ENCODE measurements at regions not wholly inside any gene's neighbourhood (a gene's known extent, or its start where the extent isn't known, plus 50 kb on each side); places are given as distances from the start of the nearest gene placed in this dataset.

GRCh38 chr14:55754471-55754870 is 174.5 kb downstream of the KTN1 start:
- ATAC-seq (no peak), DNase-seq (no peak)
- ChIA-PET POLR2A (no interaction called here), CTCF (no interaction called here)
- intact Hi-C loops (cut with DNase I, micrococcal nuclease): no loop called here
- Mint-ChIP-seq H3K36me3 (ENCODE audit: low read depth) (no peaks in the 10 kb centered on the region), H3K27me3 (no peaks in the 10 kb centered on the region), H3K4me3 (no peak overlapping the region), H3K9me3 (ENCODE audit: low read depth) (no peaks in the 10 kb centered on the region), H3K27ac (no peak overlapping the region), H3K4me1 (no peaks in the 10 kb centered on the region)

- DNase-seq (no peak), ATAC-seq (no peak)
- H3K4me3 Mint-ChIP-seq: no peak overlapping the region
- CTCF ChIA-PET: interaction anchor here (0.7 kb wide), 1 partner anchor 39 kb away, joined by 3 read pairs; no protein-coding TSS in a partner anchor
- H3K36me3 Mint-ChIP-seq (ENCODE audit: low read depth): no peaks in the 10 kb centered on the region
- H3K27ac Mint-ChIP-seq: no peak overlapping the region
- POLR2A ChIA-PET: no interaction called here
- H3K4me1 Mint-ChIP-seq: no peaks in the 10 kb centered on the region
- H3K9me3 Mint-ChIP-seq (ENCODE audit: low read depth): no peaks in the 10 kb centered on the region
- intact Hi-C loops (cut with DNase I, micrococcal nuclease): no loop called here
- H3K27me3 Mint-ChIP-seq: no peaks in the 10 kb centered on the region
These were observed 174.9 kb downstream of the KTN1 start for GRCh38 chr14:55754871-55755270.

- ChIA-PET POLR2A (interaction anchor here (0.6 kb wide), 1 partner anchor 12 kb away, joined by 3 read pairs; no protein-coding TSS in a partner anchor), CTCF (no interaction called here)
- Mint-ChIP-seq H3K4me3 (no peak overlapping the region), H3K27me3 (no peaks in the 10 kb centered on the region), H3K9me3 (ENCODE audit: low read depth) (no peaks in the 10 kb centered on the region), H3K4me1 (no peaks in the 10 kb centered on the region), H3K36me3 (ENCODE audit: low read depth) (no peaks in the 10 kb centered on the region), H3K27ac (no peak overlapping the region)
- intact Hi-C loops (cut with DNase I, micrococcal nuclease): no loop called here
- ATAC-seq: no peak
- no peak for DNase-seq
These were observed 176.1 kb downstream of the KTN1 start for GRCh38 chr14:55756078-55756477.

- intact Hi-C loops (cut with DNase I, micrococcal nuclease): no loop called here
- POLR2A ChIA-PET: interaction anchor here (0.6 kb wide), 1 partner anchor 13 kb away, joined by 3 read pairs; no protein-coding TSS in a partner anchor
- H3K27me3 Mint-ChIP-seq: no peaks in the 10 kb centered on the region
These were observed 176.6 kb downstream of the KTN1 start for GRCh38 chr14:55756557-55756956.

GRCh38 chr14:55758796-55759195 is 178.8 kb downstream of the KTN1 start:
- ATAC-seq: no peak
- Mint-ChIP-seq H3K4me1 (peaks cover 6% of the 10 kb centered on the region), H3K27ac (no peak overlapping the region), H3K4me3 (no peak overlapping the region), H3K9me3 (ENCODE audit: low read depth) (no peaks in the 10 kb centered on the region), H3K36me3 (ENCODE audit: low read depth) (no peaks in the 10 kb centered on the region), H3K27me3 (peaks cover 3% of the 10 kb centered on the region)
- CTCF ChIA-PET: no interaction called here
- POLR2A ChIA-PET: no interaction called here
- DNase-seq: no peak
- intact Hi-C loops (cut with DNase I, micrococcal nuclease): no loop called here

More at GRCh38 chr14:55756557-55756956, 176.6 kb downstream of the KTN1 start:
- no peak for DNase-seq
- Mint-ChIP-seq H3K4me1 (no peaks in the 10 kb centered on the region), H3K36me3 (ENCODE audit: low read depth) (no peaks in the 10 kb centered on the region), H3K9me3 (ENCODE audit: low read depth) (no peaks in the 10 kb centered on the region), H3K4me3 (no peak overlapping the region), H3K27ac (no peak overlapping the region)
- CTCF ChIA-PET: no interaction called here
- ATAC-seq: no peak

GRCh38 chr14:55760789-55761566 is 181.0 kb downstream of the KTN1 start:
- ATAC-seq: no peak
- Mint-ChIP-seq H3K4me1 (peaks cover 6% of the 10 kb centered on the region), H3K36me3 (ENCODE audit: low read depth) (no peaks in the 10 kb centered on the region), H3K4me3 (no peak overlapping the region), H3K27ac (no peak overlapping the region), H3K9me3 (ENCODE audit: low read depth) (no peaks in the 10 kb centered on the region), H3K27me3 (peaks cover 3% of the 10 kb centered on the region)
- ChIA-PET POLR2A (no interaction called here), CTCF (no interaction called here)
- no peak for DNase-seq
- intact Hi-C loops (cut with DNase I, micrococcal nuclease): no loop called here

GRCh38 chr14:55761651-55762050 is 181.6 kb downstream of the KTN1 start:
- Mint-ChIP-seq H3K36me3 (ENCODE audit: low read depth) (no peaks in the 10 kb centered on the region), H3K4me3 (no peak overlapping the region), H3K27ac (no peak overlapping the region), H3K9me3 (ENCODE audit: low read depth) (no peaks in the 10 kb centered on the region), H3K27me3 (peaks cover 3% of the 10 kb centered on the region), H3K4me1 (peaks cover 6% of the 10 kb centered on the region)
- ChIA-PET CTCF (no interaction called here), POLR2A (no interaction called here)
- ATAC-seq (no peak), DNase-seq (no peak)
- intact Hi-C loops (cut with DNase I, micrococcal nuclease): no loop called here

GRCh38 chr14:55762595-55763232 is 182.7 kb downstream of the KTN1 start:
- H3K4me1 Mint-ChIP-seq: peaks cover 6% of the 10 kb centered on the region
- intact Hi-C loops (cut with DNase I, micrococcal nuclease): no loop called here
- ChIA-PET CTCF (no interaction called here), POLR2A (no interaction called here)
- H3K36me3 Mint-ChIP-seq (ENCODE audit: low read depth): no peaks in the 10 kb centered on the region
- DNase-seq (no peak), ATAC-seq (peak; percentile 63)
- H3K27me3 Mint-ChIP-seq: peaks cover 3% of the 10 kb centered on the region
- H3K27ac Mint-ChIP-seq: no peak overlapping the region
- no peaks in the 10 kb centered on the region for H3K9me3 Mint-ChIP-seq (ENCODE audit: low read depth)
- no peak overlapping the region for H3K4me3 Mint-ChIP-seq

GRCh38 chr14:55764784-55765183 is 184.8 kb downstream of the KTN1 start:
- DNase-seq: no peak
- peaks cover 6% of the 10 kb centered on the region for H3K4me1 Mint-ChIP-seq
- ChIA-PET POLR2A (no interaction called here), CTCF (interaction anchor here (1.4 kb wide), 1 partner anchor 32 kb away, joined by 4 read pairs; no protein-coding TSS in a partner anchor)
- no peak for ATAC-seq
- H3K9me3 Mint-ChIP-seq (ENCODE audit: low read depth): no peaks in the 10 kb centered on the region
- H3K27ac Mint-ChIP-seq: no peak overlapping the region
- H3K4me3 Mint-ChIP-seq: no peak overlapping the region
- H3K27me3 Mint-ChIP-seq: peaks cover 8% of the 10 kb centered on the region
- H3K36me3 Mint-ChIP-seq (ENCODE audit: low read depth): no peaks in the 10 kb centered on the region
- intact Hi-C loops (cut with DNase I, micrococcal nuclease): no loop called here

GRCh38 chr14:55766071-55766470 is 186.1 kb downstream of the KTN1 start:
- no peak overlapping the region for H3K4me3 Mint-ChIP-seq
- intact Hi-C loops (cut with DNase I, micrococcal nuclease): no loop called here
- H3K36me3 Mint-ChIP-seq (ENCODE audit: low read depth): no peaks in the 10 kb centered on the region
- no peaks in the 10 kb centered on the region for H3K9me3 Mint-ChIP-seq (ENCODE audit: low read depth)
- DNase-seq (no peak), ATAC-seq (no peak)
- H3K27me3 Mint-ChIP-seq: peaks cover 8% of the 10 kb centered on the region
- H3K4me1 Mint-ChIP-seq: peaks cover 6% of the 10 kb centered on the region
- ChIA-PET POLR2A (no interaction called here), CTCF (no interaction called here)
- no peak overlapping the region for H3K27ac Mint-ChIP-seq

- ChIA-PET POLR2A (no interaction called here), CTCF (no interaction called here)
- Mint-ChIP-seq H3K36me3 (ENCODE audit: low read depth) (no peaks in the 10 kb centered on the region), H3K4me1 (peaks cover 4% of the 10 kb centered on the region), H3K27me3 (peaks cover 5% of the 10 kb centered on the region), H3K27ac (no peak overlapping the region), H3K4me3 (no peak overlapping the region), H3K9me3 (ENCODE audit: low read depth) (no peaks in the 10 kb centered on the region)
- intact Hi-C loops (cut with DNase I, micrococcal nuclease): no loop called here
- DNase-seq: no peak
- ATAC-seq: no peak
These were observed 187.3 kb downstream of the KTN1 start for GRCh38 chr14:55767286-55767685.

- Mint-ChIP-seq H3K4me1 (no peaks in the 10 kb centered on the region), H3K4me3 (no peak overlapping the region), H3K27ac (no peak overlapping the region), H3K9me3 (ENCODE audit: low read depth) (no peaks in the 10 kb centered on the region), H3K27me3 (peaks cover 5% of the 10 kb centered on the region), H3K36me3 (ENCODE audit: low read depth) (no peaks in the 10 kb centered on the region)
- ChIA-PET CTCF (no interaction called here), POLR2A (no interaction called here)
- ATAC-seq: no peak
- DNase-seq: no peak
- intact Hi-C loops (cut with DNase I, micrococcal nuclease): no loop called here
These were observed 189.9 kb downstream of the KTN1 start for GRCh38 chr14:55769877-55770276.
